Immature natural killer cell (primary cell): ENCODE measurements at regions not wholly inside any gene's neighbourhood (a gene's known extent, or its start where the extent isn't known, plus 50 kb on each side); places are given as distances from the start of the nearest gene placed in this dataset.

ENCODE experiments used
- DNase-seq, 3 donors: peaks; one replicate each; pipeline ENCODE4 v3.0.0; 2022; ENCODE audit warnings: mixed read lengths in 1 of 3
- H3K27ac Mint-ChIP-seq, 6 donors: one replicate each; pipeline ENCODE4 v1.8.0; 2020; ENCODE audit warnings: mixed read lengths in 6 of 6, mild to moderate bottlenecking in 5 of 6, inconsistent platforms in 4 of 6, moderate library complexity in 3 of 6
- H3K27me3 Mint-ChIP-seq, 3 donors: one replicate each; pipeline ENCODE4 v1.8.0; 2020 to 2021; ENCODE audit warnings: low read depth in 3 of 3, mild to moderate bottlenecking in 3 of 3, mixed read lengths in 3 of 3, moderate library complexity in 3 of 3, inconsistent platforms in 1 of 3
- H3K36me3 Mint-ChIP-seq, 3 donors: one replicate each; pipeline ENCODE4 v1.8.0; 2020; ENCODE audit warnings: mixed read lengths in 3 of 3, inconsistent platforms in 2 of 3, mild to moderate bottlenecking in 2 of 3
- H3K4me1 Mint-ChIP-seq, 2 donors: one replicate each; pipeline ENCODE4 v1.8.0; 2020; ENCODE audit warnings: inconsistent platforms in 2 of 2, mild to moderate bottlenecking in 2 of 2, mixed read lengths in 2 of 2, moderate library complexity in 1 of 2
- H3K4me3 Mint-ChIP-seq, 5 donors: one replicate each; pipeline ENCODE4 v1.8.0; 2020; ENCODE audit warnings: mild to moderate bottlenecking in 5 of 5, mixed read lengths in 5 of 5, inconsistent platforms in 3 of 5, moderate library complexity in 3 of 5
- H3K9me3 Mint-ChIP-seq, 6 donors: one replicate each; pipeline ENCODE4 v1.8.0; 2020; ENCODE audit warnings: mild to moderate bottlenecking in 6 of 6, mixed read lengths in 6 of 6, inconsistent platforms in 4 of 6, moderate library complexity in 3 of 6

DNA sequence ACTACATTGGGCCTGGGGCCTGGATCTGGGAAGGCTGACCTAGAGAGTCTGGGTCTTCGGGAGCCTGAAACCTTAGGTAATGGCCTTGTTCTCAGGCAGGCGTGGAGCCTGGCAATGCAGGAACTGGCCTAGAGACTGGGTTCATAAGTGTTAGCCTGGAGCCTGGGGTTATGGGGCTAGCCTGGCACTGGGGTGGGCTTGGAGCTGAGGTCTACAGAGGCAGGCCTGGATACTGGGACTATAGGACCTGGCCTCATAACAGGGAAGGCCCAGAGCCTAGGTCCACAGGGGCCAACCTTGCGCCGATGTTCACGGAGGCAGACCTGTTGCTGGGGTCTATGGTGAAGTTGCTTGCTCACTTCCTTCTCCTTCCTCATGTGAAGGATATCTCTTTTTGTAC is 843.8 kb upstream of the GJE1 start:
- no peak for DNase-seq
- no peak overlapping the region for H3K27ac Mint-ChIP-seq
- H3K4me3 Mint-ChIP-seq: no peak overlapping the region

DNA sequence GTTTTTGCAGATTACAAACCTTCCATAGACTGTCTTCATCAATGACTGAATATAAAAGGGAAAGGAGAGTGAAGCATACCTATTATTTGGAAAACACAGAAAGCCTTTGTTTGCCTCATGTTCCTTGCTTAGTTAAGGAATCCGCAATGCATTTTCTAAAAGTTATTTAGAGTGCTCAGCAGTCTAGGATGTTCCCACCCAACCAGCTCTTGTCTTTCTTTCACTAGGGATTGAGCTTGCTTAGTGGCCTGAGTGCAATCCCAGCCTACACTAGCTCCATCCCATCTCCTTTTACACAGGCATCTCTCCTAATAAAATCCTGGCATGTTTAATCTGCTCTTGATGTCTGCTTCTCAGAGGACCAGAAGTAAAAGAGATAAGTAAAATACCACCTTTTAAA is 850.5 kb upstream of the GJE1 start:
- Mint-ChIP-seq H3K4me1 (no peaks in the 10 kb centered on the region), H3K9me3 (peaks cover 0 to 3% (median 0%) of the 10 kb centered on the region in 6 donors), H3K27ac (no peak overlapping the region), H3K27me3 (peaks cover 0 to 3% (median 1%) of the 10 kb centered on the region in 3 donors), H3K36me3 (no peaks in the 10 kb centered on the region), H3K4me3 (no peak overlapping the region)
- DNase-seq: no peak

More for the DNA sequence above, 843.8 kb upstream of the GJE1 start:
- H3K9me3 Mint-ChIP-seq: peaks cover 0 to 6% (median under 1%) of the 10 kb centered on the region in 6 donors
- H3K27me3 Mint-ChIP-seq: peaks cover 0 to 3% (median 2%) of the 10 kb centered on the region in 3 donors
- no peaks in the 10 kb centered on the region for H3K4me1 Mint-ChIP-seq
- H3K36me3 Mint-ChIP-seq: no peaks in the 10 kb centered on the region

DNA sequence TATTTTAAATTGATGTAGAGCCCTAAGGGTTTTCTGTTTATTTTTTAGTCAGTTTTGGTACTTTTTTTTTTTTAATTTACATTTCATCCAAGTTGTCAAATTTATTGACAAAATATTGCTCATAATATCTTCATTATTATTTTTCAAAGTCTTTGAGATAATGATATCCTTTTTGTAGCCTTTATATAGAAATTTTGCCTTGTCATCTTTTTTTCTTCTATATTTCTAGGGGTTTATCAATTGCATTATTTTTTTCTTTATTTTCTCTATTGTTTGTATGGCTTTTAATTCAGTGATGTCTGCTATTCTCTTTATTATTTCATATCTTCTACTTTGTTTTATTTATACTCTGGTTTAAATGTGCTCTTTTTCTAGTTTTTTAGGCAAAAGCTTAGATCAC is 863.0 kb upstream of the GJE1 start:
- no peak overlapping the region for H3K27ac Mint-ChIP-seq

DNA sequence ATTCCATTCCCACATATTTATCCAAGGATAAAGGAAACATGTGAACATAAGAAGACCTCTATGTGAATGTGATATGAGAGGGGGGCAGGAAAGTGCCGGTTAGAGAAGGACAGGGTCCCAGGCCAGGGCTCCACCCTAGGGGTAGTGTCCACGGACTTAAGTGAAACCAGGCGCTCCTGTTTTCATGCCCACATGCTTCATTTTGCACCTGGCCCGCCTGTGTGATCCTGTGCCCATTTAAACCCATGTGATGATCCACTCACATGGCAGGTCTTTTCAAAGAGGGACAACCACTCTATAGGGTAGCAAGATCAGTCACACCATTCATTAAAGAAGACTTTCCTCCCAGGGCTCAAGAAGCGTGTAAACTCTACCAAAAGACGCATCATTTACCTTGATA is 865.3 kb upstream of the GJE1 start:
- peaks cover 0 to 2% (median 0%) of the 10 kb centered on the region in 3 donors for H3K27me3 Mint-ChIP-seq

More for the DNA sequence above, 863.0 kb upstream of the GJE1 start:
- no peaks in the 10 kb centered on the region for H3K36me3 Mint-ChIP-seq
- H3K4me1 Mint-ChIP-seq: no peaks in the 10 kb centered on the region
- H3K9me3 Mint-ChIP-seq: no peaks in the 10 kb centered on the region
- no peak overlapping the region for H3K4me3 Mint-ChIP-seq
- DNase-seq: no peak
- H3K27me3 Mint-ChIP-seq: peaks cover 0 to 3% (median 2%) of the 10 kb centered on the region in 3 donors

DNA sequence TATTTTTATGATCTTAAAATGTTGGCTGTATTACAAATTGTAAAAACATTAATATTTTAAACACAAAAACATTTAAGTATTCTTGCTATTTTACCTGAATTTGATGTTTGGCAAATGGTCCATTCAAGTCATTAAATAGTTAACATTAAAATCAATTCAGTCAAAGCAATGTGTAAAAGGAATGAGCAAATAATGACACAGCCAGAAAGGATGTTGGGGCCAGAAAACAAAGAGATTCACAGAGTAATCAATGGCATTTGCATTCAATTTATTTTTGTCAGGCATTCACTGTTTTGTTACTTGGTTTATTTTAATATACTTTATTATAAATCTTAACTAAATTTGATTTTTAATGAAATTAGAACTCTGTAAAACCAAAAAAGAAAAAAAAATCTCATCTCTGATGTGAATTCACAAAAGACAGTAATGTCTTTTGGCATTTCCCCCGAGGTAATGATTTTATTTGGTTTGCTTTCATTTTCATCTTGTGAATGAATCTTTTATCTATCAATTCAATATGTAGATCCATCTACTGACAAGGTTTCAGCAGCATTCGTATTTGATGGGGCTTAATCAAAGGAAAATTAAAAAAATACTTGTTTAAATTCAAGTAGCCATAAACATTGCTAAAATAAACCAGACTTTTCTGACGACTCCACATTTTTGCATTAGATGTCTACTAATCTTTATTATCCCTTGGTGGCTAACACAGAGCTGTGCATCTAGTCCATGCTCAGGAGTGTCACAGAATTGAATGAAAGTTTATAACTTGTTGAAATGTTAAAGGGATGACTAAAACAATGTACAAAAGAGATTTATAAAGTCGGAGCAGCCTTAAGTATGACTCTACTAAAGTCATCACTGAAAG is 866.7 kb upstream of the GJE1 start:
- H3K4me3 Mint-ChIP-seq: no peak overlapping the region
- peaks cover 0 to 2% (median 0%) of the 10 kb centered on the region in 3 donors for H3K27me3 Mint-ChIP-seq
- H3K9me3 Mint-ChIP-seq: no peaks in the 10 kb centered on the region
- no peaks in the 10 kb centered on the region for H3K36me3 Mint-ChIP-seq
- no peak for DNase-seq
- H3K27ac Mint-ChIP-seq: no peak overlapping the region
- H3K4me1 Mint-ChIP-seq: no peaks in the 10 kb centered on the region

More for the DNA sequence above, 865.3 kb upstream of the GJE1 start:
- Mint-ChIP-seq H3K9me3 (no peaks in the 10 kb centered on the region), H3K27ac (no peak overlapping the region), H3K36me3 (no peaks in the 10 kb centered on the region), H3K4me1 (no peaks in the 10 kb centered on the region), H3K4me3 (no peak overlapping the region)
- no peak for DNase-seq

DNA sequence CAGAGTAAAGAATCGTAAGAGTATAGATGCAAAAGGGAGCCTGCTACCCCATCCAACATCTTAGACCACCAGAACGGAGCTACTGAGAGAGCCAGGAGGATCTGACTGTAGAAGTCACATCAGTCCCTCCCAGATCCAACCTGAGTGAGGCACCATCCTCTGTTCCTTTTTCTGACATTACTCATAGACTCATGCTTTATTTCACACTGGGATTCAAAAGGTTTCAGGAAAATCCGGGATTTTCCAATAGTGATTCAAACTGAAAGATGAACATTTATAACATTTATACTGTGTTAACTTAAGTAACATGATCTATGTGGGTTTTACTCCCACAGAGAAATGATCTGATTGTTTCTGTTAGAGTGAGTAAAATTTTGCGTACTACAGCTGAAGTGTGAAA is 868.6 kb upstream of the GJE1 start:
- H3K27me3 Mint-ChIP-seq: peaks cover 0 to 1% (median 0%) of the 10 kb centered on the region in 3 donors
- H3K4me1 Mint-ChIP-seq: no peaks in the 10 kb centered on the region
- no peak overlapping the region for H3K27ac Mint-ChIP-seq
- DNase-seq: no peak
- H3K4me3 Mint-ChIP-seq: no peak overlapping the region
- H3K36me3 Mint-ChIP-seq: no peaks in the 10 kb centered on the region
- H3K9me3 Mint-ChIP-seq: no peaks in the 10 kb centered on the region

DNA sequence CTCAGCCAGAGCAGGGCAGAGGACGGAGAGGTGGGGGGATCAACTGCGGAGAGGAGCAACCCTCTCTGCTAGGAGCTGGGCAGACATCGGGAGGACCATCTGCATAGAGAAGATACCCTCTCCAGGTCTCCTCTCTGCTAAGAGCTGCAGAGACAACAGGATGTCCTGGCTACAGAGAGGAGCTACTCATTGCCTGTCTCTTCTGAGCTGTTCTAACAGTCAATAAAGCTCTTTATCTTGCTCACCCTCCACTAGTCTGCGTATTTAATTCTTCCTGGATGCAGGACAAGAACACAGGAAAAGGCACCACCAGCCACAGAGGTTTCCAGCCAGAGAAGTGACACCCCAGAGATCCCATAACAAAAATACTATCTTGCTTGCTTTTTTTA is 871.1 kb upstream of the GJE1 start:
- H3K27me3 Mint-ChIP-seq: no peaks in the 10 kb centered on the region
- no peaks in the 10 kb centered on the region for H3K4me1 Mint-ChIP-seq
- DNase-seq: no peak
- H3K9me3 Mint-ChIP-seq: no peaks in the 10 kb centered on the region
- no peaks in the 10 kb centered on the region for H3K36me3 Mint-ChIP-seq
- H3K27ac Mint-ChIP-seq: no peak overlapping the region
- H3K4me3 Mint-ChIP-seq: no peak overlapping the region

DNA sequence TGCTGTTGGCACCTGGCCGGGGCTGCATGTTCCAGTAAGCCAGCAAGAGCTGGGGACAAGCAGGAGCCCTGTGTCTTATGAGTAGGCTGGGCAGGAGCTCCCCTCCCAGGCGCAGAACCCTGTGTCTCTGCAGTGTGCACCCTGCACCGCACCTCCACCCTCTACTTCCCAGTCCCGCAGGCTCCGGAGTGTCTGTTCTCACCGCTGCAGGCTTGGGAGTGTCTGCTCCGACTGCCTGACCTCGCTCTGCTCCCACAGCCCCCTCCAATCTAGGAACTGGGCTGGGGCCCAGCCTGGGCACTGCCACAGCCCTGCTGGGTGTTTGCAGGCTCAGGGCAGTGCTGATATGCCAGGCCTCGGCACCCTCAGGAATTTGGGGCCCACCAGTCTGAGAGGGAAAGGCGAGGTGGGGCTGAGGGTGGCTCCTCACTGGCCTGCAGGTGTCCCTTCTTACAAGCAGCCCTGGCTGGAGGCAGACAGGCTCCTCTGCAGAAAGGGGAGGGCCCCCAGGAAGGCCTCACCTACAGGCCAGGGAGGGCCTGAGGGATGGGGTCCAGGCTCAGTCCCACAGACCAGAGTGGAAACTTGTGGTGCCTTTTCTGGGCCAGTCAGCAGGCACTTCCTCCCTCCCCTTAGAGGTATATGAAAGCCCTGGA is 871.6 kb upstream of the GJE1 start:
- Mint-ChIP-seq H3K36me3 (no peaks in the 10 kb centered on the region), H3K27ac (no peak overlapping the region), H3K4me1 (no peaks in the 10 kb centered on the region), H3K9me3 (no peaks in the 10 kb centered on the region), H3K27me3 (peaks cover 0 to 2% (median 0%) of the 10 kb centered on the region in 3 donors), H3K4me3 (no peak overlapping the region)
- DNase-seq: no peak

DNA sequence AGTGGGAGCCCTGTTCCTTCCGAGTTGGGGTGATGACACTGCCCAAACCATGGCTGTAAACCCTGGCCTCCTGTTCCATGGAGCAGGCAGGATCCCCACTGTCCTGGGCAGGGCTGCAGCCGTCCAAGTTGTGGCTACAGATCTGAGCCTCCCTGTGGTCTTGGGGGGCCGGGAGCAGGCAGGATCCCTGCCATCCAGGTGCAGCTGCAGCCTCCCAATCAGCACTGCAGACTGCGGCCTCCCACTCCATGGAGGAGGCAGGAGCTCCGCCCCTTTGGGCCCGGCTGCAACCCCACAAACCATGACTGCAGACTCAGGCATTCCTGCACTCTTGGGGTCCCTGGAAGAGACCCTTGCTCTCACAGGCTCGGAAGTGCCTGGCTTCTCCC is 872.1 kb upstream of the GJE1 start:
- no peaks in the 10 kb centered on the region for H3K4me1 Mint-ChIP-seq
- no peak for DNase-seq

DNA sequence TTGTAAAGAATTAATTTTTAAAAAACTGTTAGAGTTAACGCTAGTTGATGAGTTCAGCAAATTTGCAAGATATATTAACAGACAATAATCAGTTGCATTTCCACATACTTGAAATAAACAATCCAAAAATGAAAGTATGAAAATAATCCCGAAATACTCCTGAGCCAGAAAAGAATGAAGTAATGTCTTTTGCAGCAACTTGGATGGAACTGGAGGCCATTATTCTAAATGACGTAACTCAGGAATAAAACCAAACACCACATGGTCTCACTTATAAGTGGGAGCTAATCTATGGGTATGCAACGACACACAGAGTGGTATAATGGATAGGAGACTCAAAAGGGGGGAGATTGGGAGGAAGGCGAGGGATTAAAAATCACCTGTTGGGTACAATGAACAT is 872.9 kb upstream of the GJE1 start:
- Mint-ChIP-seq H3K27ac (no peak overlapping the region), H3K36me3 (no peaks in the 10 kb centered on the region), H3K27me3 (peaks cover 0 to 6% (median 6%) of the 10 kb centered on the region in 3 donors), H3K9me3 (no peaks in the 10 kb centered on the region), H3K4me3 (no peak overlapping the region), H3K4me1 (no peaks in the 10 kb centered on the region)
- DNase-seq: no peak

More for the DNA sequence above, 872.1 kb upstream of the GJE1 start:
- Mint-ChIP-seq H3K27me3 (peaks cover 0 to 5% (median 5%) of the 10 kb centered on the region in 3 donors), H3K9me3 (no peaks in the 10 kb centered on the region), H3K36me3 (no peaks in the 10 kb centered on the region), H3K27ac (no peak overlapping the region), H3K4me3 (no peak overlapping the region)

DNA sequence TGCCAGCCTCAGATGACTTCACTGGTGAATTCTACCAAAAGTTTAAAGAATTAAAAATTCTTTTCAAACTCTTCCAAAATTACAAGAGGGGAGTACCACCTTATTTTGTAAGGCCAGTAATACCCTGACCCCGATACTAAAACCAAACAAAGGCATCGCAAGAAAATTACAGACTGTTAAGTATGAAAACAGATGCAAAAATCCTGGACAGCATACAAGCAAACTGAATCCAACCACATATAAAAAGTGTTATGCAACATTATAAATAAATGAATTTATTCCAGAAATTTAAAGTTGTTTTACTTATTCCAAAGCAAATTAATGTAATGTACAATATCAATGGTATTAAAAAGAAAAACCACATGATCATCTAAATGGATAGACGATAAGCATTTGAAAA is 873.6 kb upstream of the GJE1 start:
- no peaks in the 10 kb centered on the region for H3K36me3 Mint-ChIP-seq
- no peaks in the 10 kb centered on the region for H3K4me1 Mint-ChIP-seq
- peaks cover 0 to 6% (median 6%) of the 10 kb centered on the region in 3 donors for H3K27me3 Mint-ChIP-seq
- H3K4me3 Mint-ChIP-seq: no peak overlapping the region
- no peak overlapping the region for H3K27ac Mint-ChIP-seq
- no peaks in the 10 kb centered on the region for H3K9me3 Mint-ChIP-seq
- no peak for DNase-seq

DNA sequence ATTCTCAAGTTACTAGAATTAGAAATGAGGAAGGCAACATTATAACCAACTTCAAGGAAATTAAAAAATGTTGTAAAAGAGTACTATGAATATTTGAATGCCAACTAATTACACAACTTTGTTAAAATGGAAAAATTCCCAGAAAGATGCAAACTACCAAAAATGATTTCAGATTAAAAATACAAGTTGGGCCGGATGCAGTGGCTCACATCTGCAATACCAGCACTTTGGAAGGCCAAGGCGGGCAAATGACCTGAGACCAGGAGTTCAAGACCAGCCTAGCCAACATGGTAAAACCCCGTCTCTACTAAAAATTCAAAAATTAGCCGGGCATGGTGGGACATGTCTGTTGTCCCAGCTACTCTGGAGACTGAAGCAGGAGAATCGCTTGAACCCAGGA is 874.2 kb upstream of the GJE1 start:
- DNase-seq: no peak
- H3K4me3 Mint-ChIP-seq: no peak overlapping the region
- H3K27ac Mint-ChIP-seq: no peak overlapping the region
- no peaks in the 10 kb centered on the region for H3K36me3 Mint-ChIP-seq
- H3K27me3 Mint-ChIP-seq: peaks cover 0 to 6% (median 6%) of the 10 kb centered on the region in 3 donors
- H3K9me3 Mint-ChIP-seq: no peaks in the 10 kb centered on the region
- no peaks in the 10 kb centered on the region for H3K4me1 Mint-ChIP-seq

DNA sequence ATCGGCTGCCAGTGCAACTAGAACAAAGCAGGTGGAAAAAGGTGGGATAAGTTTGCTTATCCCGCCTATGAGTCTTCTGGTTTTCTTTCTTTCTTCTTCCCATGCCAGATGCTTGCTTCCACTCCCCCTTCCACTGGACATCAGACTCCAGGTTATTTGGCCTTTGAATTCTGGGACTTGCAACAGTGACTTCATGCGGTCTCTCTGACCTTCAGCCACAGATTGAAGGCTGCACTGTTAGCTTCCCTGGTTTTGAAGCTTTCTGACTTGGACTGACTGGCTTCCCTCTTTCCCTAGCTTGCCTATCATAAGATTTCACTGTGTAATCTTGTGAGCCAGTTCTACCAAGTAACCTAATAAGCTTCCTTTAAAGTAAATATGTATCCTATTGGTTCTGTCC is 878.4 kb upstream of the GJE1 start:
- H3K27ac Mint-ChIP-seq: no peak overlapping the region
- no peak for DNase-seq
- H3K9me3 Mint-ChIP-seq: no peaks in the 10 kb centered on the region
- H3K4me1 Mint-ChIP-seq: no peaks in the 10 kb centered on the region
- H3K4me3 Mint-ChIP-seq: no peak overlapping the region
- peaks cover 0 to 6% (median 6%) of the 10 kb centered on the region in 3 donors for H3K27me3 Mint-ChIP-seq
- H3K36me3 Mint-ChIP-seq: no peaks in the 10 kb centered on the region

DNA sequence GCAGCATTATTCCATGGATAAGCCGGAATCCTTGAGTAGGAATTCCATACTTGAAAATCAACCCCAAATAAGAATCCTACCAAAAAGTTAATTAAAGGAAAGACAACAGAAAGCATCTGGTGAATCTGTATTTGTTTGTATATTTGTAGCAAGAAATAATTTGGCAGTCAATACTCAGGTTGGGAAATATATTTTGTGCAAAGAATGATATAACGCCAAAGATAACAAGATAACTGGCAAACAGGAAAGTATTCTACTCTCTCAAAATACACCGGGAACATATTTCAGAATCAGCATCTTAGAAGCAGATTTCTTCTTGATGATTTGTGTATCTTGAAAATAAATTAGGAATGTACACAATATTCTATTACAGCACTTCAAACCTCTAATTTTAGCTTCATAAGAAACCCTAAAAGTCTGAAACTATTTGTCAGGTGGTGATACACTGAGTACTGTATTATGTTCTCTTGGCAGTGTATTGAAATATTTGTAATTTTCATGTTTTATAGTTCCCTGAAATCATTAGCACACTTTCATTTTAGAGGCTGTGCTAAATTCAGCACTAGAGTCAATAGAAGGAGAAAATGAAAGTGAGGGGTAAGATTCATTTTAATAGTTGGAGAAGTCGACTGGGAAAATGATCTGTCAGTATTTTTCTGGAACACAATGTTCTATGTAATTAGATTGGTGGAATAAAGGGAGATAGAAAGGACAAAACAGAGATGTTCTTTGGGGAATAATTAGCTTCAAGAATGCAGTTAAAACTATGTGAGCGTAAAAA is 879.7 kb upstream of the GJE1 start:
- H3K4me1 Mint-ChIP-seq: no peaks in the 10 kb centered on the region
- no peak overlapping the region for H3K4me3 Mint-ChIP-seq

More for the DNA sequence above, 879.7 kb upstream of the GJE1 start:
- no peak for DNase-seq
- Mint-ChIP-seq H3K27me3 (peaks cover 0 to 6% (median 6%) of the 10 kb centered on the region in 3 donors), H3K9me3 (no peaks in the 10 kb centered on the region), H3K36me3 (no peaks in the 10 kb centered on the region), H3K27ac (no peak overlapping the region)
